Muscle of leg (tissue), 3 donors: ENCODE measurements at regions not wholly inside any gene's neighbourhood (a gene's known extent, or its start where the extent isn't known, plus 50 kb on each side); places are given as distances from the start of the nearest gene placed in this dataset.
A peak's percentile ranks its signal among the peaks of the same experiment; 100 is the strongest.

Source experiments
- DNase-seq: peaks from one replicate; pipeline ENCODE4 v3.0.0; 2013
- H3K27ac ChIP-seq: one replicate; pipeline ENCODE4 v1.5.1; 2013; ENCODE audit warnings: mild to moderate bottlenecking, low read length, control low read depth
- H3K27me3 ChIP-seq: one replicate; pipeline ENCODE4 v1.6.1; 2013; ENCODE audit warnings: low read length; ENCODE audit not compliant: control insufficient read depth, insufficient read depth
- H3K36me3 ChIP-seq: one replicate; pipeline ENCODE4 v1.6.1; 2013; ENCODE audit warnings: low read length; ENCODE audit not compliant: control insufficient read depth, insufficient read depth
- H3K4me1 ChIP-seq: one replicate; pipeline ENCODE4 v1.6.1; 2013; ENCODE audit warnings: low read length; ENCODE audit not compliant: control insufficient read depth, insufficient read depth
- H3K4me3 ChIP-seq: one replicate; pipeline ENCODE4 v1.5.1; 2013; ENCODE audit warnings: low read length, control low read depth
- H3K9me3 ChIP-seq: replicated peaks from 2 replicates; pipeline ENCODE4 v1.6.1; 2013; ENCODE audit warnings: low read depth, low read length; ENCODE audit not compliant: control insufficient read depth
- WGBS: methylation state at CpG from one replicate; pipeline ENCODE4 v1.1.5; 2013; ENCODE audit warnings: missing lambda C conversion rate; ENCODE audit not compliant: insufficient coverage; 5-methylcytosine and 5-hydroxymethylcytosine counted together

GRCh38 chr10:130816116-130816901, 495.2 kb downstream of the TCERG1L start:
- Histone ChIP-seq H3K36me3 (no peaks in the 10 kb centered on the region), H3K9me3 (no peaks in the 10 kb centered on the region), H3K4me1 (no peaks in the 10 kb centered on the region), H3K4me3 (no peak overlapping the region), H3K27me3 (no peaks in the 10 kb centered on the region), H3K27ac (no peak overlapping the region)
- WGBS = 81% methylated on average over 20 of the region's 23 CpGs
- DNase-seq = no peak

GRCh38 chr10:130817046-130817624, 494.4 kb downstream of the TCERG1L start:
- 90% methylated on average over 3 of the region's 8 CpGs for WGBS
- H3K4me1 ChIP-seq = no peaks in the 10 kb centered on the region

GRCh38 chr10:130817674-130818073, 493.8 kb downstream of the TCERG1L start:
- Histone ChIP-seq H3K27me3 (no peaks in the 10 kb centered on the region), H3K36me3 (no peaks in the 10 kb centered on the region), H3K4me1 (no peaks in the 10 kb centered on the region), H3K27ac (no peak overlapping the region), H3K4me3 (no peak overlapping the region), H3K9me3 (no peaks in the 10 kb centered on the region)
- WGBS = 89% methylated on average over 4 of the region's 6 CpGs
- no peak for DNase-seq

More at GRCh38 chr10:130817046-130817624, 494.4 kb downstream of the TCERG1L start:
- no peak for DNase-seq
- no peaks in the 10 kb centered on the region for H3K27me3 ChIP-seq
- H3K27ac ChIP-seq = no peak overlapping the region
- no peak overlapping the region for H3K4me3 ChIP-seq
- H3K9me3 ChIP-seq = no peaks in the 10 kb centered on the region
- H3K36me3 ChIP-seq = no peaks in the 10 kb centered on the region

GRCh38 chr10:130820880-130821482, 490.5 kb downstream of the TCERG1L start:
- H3K27ac ChIP-seq = no peak overlapping the region
- H3K4me3 ChIP-seq = no peak overlapping the region
- no peaks in the 10 kb centered on the region for H3K27me3 ChIP-seq
- 71% methylated on average over 8 of the region's 11 CpGs for WGBS
- peak; percentile 4 for DNase-seq
- H3K9me3 ChIP-seq = peaks cover 4% of the 10 kb centered on the region
- no peaks in the 10 kb centered on the region for H3K4me1 ChIP-seq
- no peaks in the 10 kb centered on the region for H3K36me3 ChIP-seq

- Histone ChIP-seq H3K4me3 (no peak overlapping the region), H3K27me3 (no peaks in the 10 kb centered on the region), H3K36me3 (no peaks in the 10 kb centered on the region), H3K4me1 (no peaks in the 10 kb centered on the region), H3K9me3 (peaks cover 8% of the 10 kb centered on the region), H3K27ac (no peak overlapping the region)
- no peak for DNase-seq
- WGBS = 93% methylated on average over 3 of the region's 4 CpGs
Measured at GRCh38 chr10:130824230-130825014, 487.1 kb downstream of the TCERG1L start.

GRCh38 chr10:130833596-130833995, 477.9 kb downstream of the TCERG1L start:
- H3K9me3 ChIP-seq = no peaks in the 10 kb centered on the region
- H3K36me3 ChIP-seq = no peaks in the 10 kb centered on the region
- H3K27me3 ChIP-seq = no peaks in the 10 kb centered on the region
- no peak overlapping the region for H3K4me3 ChIP-seq
- 83% methylated on average over 14 of the region's 14 CpGs for WGBS
- H3K27ac ChIP-seq = no peak overlapping the region
- H3K4me1 ChIP-seq = no peaks in the 10 kb centered on the region
- DNase-seq = no peak

- WGBS = 62% methylated on average over 11 of the region's 15 CpGs
- no peaks in the 10 kb centered on the region for H3K36me3 ChIP-seq
- H3K27me3 ChIP-seq = no peaks in the 10 kb centered on the region
- H3K9me3 ChIP-seq = no peaks in the 10 kb centered on the region
- H3K27ac ChIP-seq = no peak overlapping the region
- H3K4me1 ChIP-seq = no peaks in the 10 kb centered on the region
- H3K4me3 ChIP-seq = no peak overlapping the region
- no peak for DNase-seq
Measured at GRCh38 chr10:130834170-130834569, 477.4 kb downstream of the TCERG1L start.

- no peak overlapping the region for H3K4me3 ChIP-seq
- no peak for DNase-seq
- no peaks in the 10 kb centered on the region for H3K36me3 ChIP-seq
- WGBS = 78% methylated on average over 13 of the region's 15 CpGs
- no peaks in the 10 kb centered on the region for H3K4me1 ChIP-seq
- H3K27me3 ChIP-seq = no peaks in the 10 kb centered on the region
- no peak overlapping the region for H3K27ac ChIP-seq
- H3K9me3 ChIP-seq = no peaks in the 10 kb centered on the region
Measured at GRCh38 chr10:130834573-130834972, 476.9 kb downstream of the TCERG1L start.

GRCh38 chr10:130835068-130835467, 476.5 kb downstream of the TCERG1L start:
- H3K27ac ChIP-seq = no peak overlapping the region
- no peak for DNase-seq
- no peaks in the 10 kb centered on the region for H3K36me3 ChIP-seq
- no peaks in the 10 kb centered on the region for H3K27me3 ChIP-seq
- WGBS = 33% methylated on average over 1 of the region's 5 CpGs
- H3K4me1 ChIP-seq = no peaks in the 10 kb centered on the region
- H3K9me3 ChIP-seq = no peaks in the 10 kb centered on the region
- H3K4me3 ChIP-seq = no peak overlapping the region

- DNase-seq = no peak
- Histone ChIP-seq H3K4me3 (no peak overlapping the region), H3K27ac (no peak overlapping the region), H3K27me3 (no peaks in the 10 kb centered on the region), H3K4me1 (no peaks in the 10 kb centered on the region), H3K9me3 (no peaks in the 10 kb centered on the region), H3K36me3 (no peaks in the 10 kb centered on the region)
- WGBS = 52% methylated on average over 5 of the region's 7 CpGs
Measured at GRCh38 chr10:130836344-130836743, 475.2 kb downstream of the TCERG1L start.
